HG03175 (cell line): ENCODE measurements at regions not wholly inside any gene's neighbourhood (a gene's known extent, or its start where the extent isn't known, plus 50 kb on each side); places are given as distances from the start of the nearest gene placed in this dataset.
"Not testable (repeated sequence)": the region's sequence is repeated elsewhere in the genome, so short reads cannot be mapped to it uniquely, and the experiment has no call there.

Experiments
- ATAC-seq: cut with Tn5 transposase; IDR thresholded peaks from one replicate; pipeline ENCODE4 v1.9.1; 2021; ENCODE audit warnings: mild to moderate bottlenecking, moderate library complexity; ENCODE audit not compliant: unreplicated experiment

- ATAC-seq: not testable (repeated sequence)
These were observed 190.7 kb upstream of the VIPR2 start for GRCh38 chr7:159335181-159335926.

- not testable (repeated sequence) for ATAC-seq
These were observed 188.3 kb upstream of the VIPR2 start for GRCh38 chr7:159332854-159333479.

GRCh38 chr7:159331462-159331861, 186.8 kb upstream of the VIPR2 start:
- ATAC-seq: no peak

- no peak for ATAC-seq
These were observed 185.2 kb upstream of the VIPR2 start for GRCh38 chr7:159329818-159330378.

- ATAC-seq: no peak
These were observed 183.4 kb upstream of the VIPR2 start for GRCh38 chr7:159328096-159328495.

- no peak for ATAC-seq
These were observed 178.7 kb upstream of the VIPR2 start for GRCh38 chr7:159323359-159323758.

GRCh38 chr7:159321278-159321677, 176.6 kb upstream of the VIPR2 start:
- ATAC-seq: no peak

GRCh38 chr7:159318682-159319351, 174.2 kb upstream of the VIPR2 start:
- ATAC-seq: no peak

GRCh38 chr7:159317294-159317693, 172.6 kb upstream of the VIPR2 start:
- ATAC-seq: no peak

GRCh38 chr7:159311172-159311494, 166.5 kb upstream of the VIPR2 start:
- no peak for ATAC-seq

- no peak for ATAC-seq
These were observed 165.9 kb upstream of the VIPR2 start for GRCh38 chr7:159310457-159311171.

GRCh38 chr7:159309214-159309613, 164.5 kb upstream of the VIPR2 start:
- ATAC-seq: not testable (repeated sequence)

GRCh38 chr7:159306012-159306411, 161.3 kb upstream of the VIPR2 start:
- no peak for ATAC-seq

GRCh38 chr7:159305185-159305584, 160.5 kb upstream of the VIPR2 start:
- not testable (repeated sequence) for ATAC-seq

- ATAC-seq: not testable (repeated sequence)
These were observed 158.8 kb upstream of the VIPR2 start for GRCh38 chr7:159303510-159303909.

GRCh38 chr7:159296093-159296681, 151.5 kb upstream of the VIPR2 start:
- ATAC-seq: no peak

GRCh38 chr7:159286487-159286886, 141.8 kb upstream of the VIPR2 start:
- not testable (repeated sequence) for ATAC-seq

- ATAC-seq: no peak
These were observed 136.9 kb upstream of the VIPR2 start for GRCh38 chr7:159281573-159281972.

GRCh38 chr7:159280008-159280407, 135.3 kb upstream of the VIPR2 start:
- ATAC-seq: no peak

- ATAC-seq: no peak
These were observed 128.1 kb upstream of the VIPR2 start for GRCh38 chr7:159272739-159273138.

GRCh38 chr7:159271781-159272180, 127.1 kb upstream of the VIPR2 start:
- no peak for ATAC-seq
